HepG2 (cell line): ENCODE measurements at regions not wholly inside any gene's neighbourhood (a gene's known extent, or its start where the extent isn't known, plus 50 kb on each side); places are given as distances from the start of the nearest gene placed in this dataset.

Source experiments
- ATAC-seq: fragments of 200-7000 bp; cut with Tn5 transposase; 3 replicates; pipeline ENCODE4 v1.9.1; 2020; ENCODE audit warnings: mild to moderate bottlenecking, moderate library complexity
- BruUV-seq: library from RNA; stranded (reverse); fragments of 400-500 nt; replicated peaks from 2 replicates; lab custom pipeline; 2021; lab: Mats Ljungman, UMichigan
- CTCF ChIA-PET: fragments of 300-600 bp; formaldehyde crosslinking; extraction: SDS; loops from one replicate; lab custom pipeline; 2021; ENCODE audit warnings: low total read pairs, inconsistent platforms, low intra/inter-chr PET ratio; lab: Yijun Ruan, JAX
- POLR2A ChIA-PET: fragments of 350-600 bp; sonication (Branson Sonifier 250); formaldehyde crosslinking; loops from one replicate; lab custom pipeline; 2020; ENCODE audit warnings: antibody characterized with exemption, inconsistent platforms; lab: Yijun Ruan, JAX
- DNase-seq: peaks from one replicate; pipeline ENCODE4 v3.0.0-alpha.2; 2015; ENCODE audit warnings: low spot score
- FAIRE-seq: peaks from 3 replicates; lab custom pipeline; 2011; peaks lifted over from hg19 to GRCh38; lab: Jason Lieb, UNC
- H2AFZ ChIP-seq: one replicate; pipeline ENCODE4 v1.6.1; 2011; ENCODE audit warnings: low read length, inconsistent platforms
- H3K27ac ChIP-seq: fragments of 300-600 bp; 3 replicates; pipeline ENCODE4 v1.8.0; 2011; ENCODE audit warnings: mixed run types, mild to moderate bottlenecking, mixed read lengths, low read length, inconsistent platforms; ENCODE audit not compliant: insufficient read depth; ENCODE audit errors: extremely low read length
- H3K27me3 ChIP-seq, 2 experiments: fragments of 200-600 bp in 1 of 2; 2 replicates in 1 of 2; 3 replicates in 1 of 2; pipeline versions ENCODE4 v1.6.0 to v1.8.0; 2011; ENCODE audit warnings: low read length in 2 of 2, mild to moderate bottlenecking in 2 of 2, moderate library complexity in 2 of 2, inconsistent platforms in 1 of 2; ENCODE audit not compliant: insufficient read depth in 2 of 2, control insufficient read depth in 1 of 2
- H3K36me3 ChIP-seq, 2 experiments: fragments of 200-600 bp in 1 of 2; replicated peaks in 1 of 2; 2 replicates in 1 of 2; 3 replicates in 1 of 2; pipeline versions ENCODE4 v1.5.1 to v1.8.0; 2011; ENCODE audit warnings: low read length in 2 of 2, inconsistent platforms in 1 of 2; ENCODE audit not compliant: insufficient read depth in 2 of 2, control insufficient read depth in 1 of 2
- H3K4me1 ChIP-seq: 2 replicates; pipeline ENCODE4 v1.5.1; 2012; ENCODE audit warnings: low read length, inconsistent platforms; ENCODE audit not compliant: insufficient read depth
- H3K4me2 ChIP-seq: 2 replicates; pipeline ENCODE4 v1.6.0; 2011; ENCODE audit warnings: low read depth, low read length, inconsistent platforms
- H3K4me3 ChIP-seq, 3 experiments: fragments of 200-600 bp in 1 of 3; sonication (generic), shearing (Covaris generic) in 1 of 3; replicated peaks in 1 of 3; 2 replicates each; pipeline ENCODE4 v1.5.1; 2011 to 2016; ENCODE audit warnings: low read length in 3 of 3, inconsistent platforms in 2 of 3, low read depth in 2 of 3, mild to moderate bottlenecking in 2 of 3, control low read depth in 1 of 3, mixed read lengths in 1 of 3; ENCODE audit not compliant: insufficient read depth in 1 of 3
- H3K79me2 ChIP-seq: one replicate; pipeline ENCODE4 v1.6.1; 2011; ENCODE audit warnings: low read length, inconsistent platforms; ENCODE audit not compliant: insufficient read depth
- H3K9ac ChIP-seq: 2 replicates; pipeline ENCODE4 v1.6.0; 2011; ENCODE audit warnings: mild to moderate bottlenecking, low read depth, low read length, inconsistent platforms; ENCODE audit not compliant: insufficient read depth
- H3K9me3 ChIP-seq: 2 replicates; pipeline ENCODE4 v1.5.1; 2012; ENCODE audit warnings: mild to moderate bottlenecking, low read length
- H4K20me1 ChIP-seq: 2 replicates; pipeline ENCODE4 v1.6.0; 2011; ENCODE audit warnings: inconsistent platforms, mild to moderate bottlenecking, low read length, moderate library complexity; ENCODE audit not compliant: insufficient read depth
- ARNT2 ChIP-seq: sonication (generic); formaldehyde crosslinking; IDR thresholded peaks from 2 replicates; pipeline ENCODE4 v1.8.0; 2022; ENCODE audit warnings: mild to moderate bottlenecking, low read depth, missing genetic modification reagents, moderate library complexity
- BRD4 ChIP-seq: sonication (generic); formaldehyde crosslinking; IDR thresholded peaks from 2 replicates; pipeline ENCODE4 v1.4.0; 2020; ENCODE audit warnings: missing genetic modification reagents
- ERF ChIP-seq: IDR thresholded peaks from 2 replicates; pipeline ENCODE4 v1.6.1; 2018; ENCODE audit warnings: missing biosample characterization, missing genetic modification reagents
- PAX8 ChIP-seq: sonication (generic); formaldehyde crosslinking; IDR thresholded peaks from 2 replicates; pipeline ENCODE4 v1.8.0; 2022; ENCODE audit warnings: mild to moderate bottlenecking, missing genetic modification reagents, borderline replicate concordance
- PCBP2 ChIP-seq: fragments of 200-400 bp; formaldehyde crosslinking; optimal IDR thresholded peaks from 2 replicates; pipeline ENCODE3; 2018; ENCODE audit warnings: low read length, low read depth; ENCODE audit not compliant: poor library complexity, severe bottlenecking
- RARG ChIP-seq: sonication (generic); formaldehyde crosslinking; IDR thresholded peaks from 2 replicates; pipeline ENCODE4 v1.4.0; 2020; ENCODE audit warnings: low read depth, mild to moderate bottlenecking, missing genetic modification reagents
- THAP7 ChIP-seq: sonication (generic); formaldehyde crosslinking; IDR thresholded peaks from 2 replicates; pipeline ENCODE4 v1.8.1; 2023; ENCODE audit warnings: mild to moderate bottlenecking, missing genetic modification reagents
- ZNF18 ChIP-seq: sonication (generic); formaldehyde crosslinking; IDR thresholded peaks from 2 replicates; pipeline ENCODE4 v1.8.0; 2022; ENCODE audit warnings: mild to moderate bottlenecking, missing genetic modification reagents; ENCODE audit not compliant: insufficient replicate concordance
- ZNF644 ChIP-seq: IDR thresholded peaks from 2 replicates; pipeline ENCODE4 v1.6.1; 2016; ENCODE audit warnings: low read depth
- ZNF766 ChIP-seq: sonication (generic); formaldehyde crosslinking; IDR thresholded peaks from 2 replicates; pipeline ENCODE4 v1.5.0; 2020; ENCODE audit warnings: missing genetic modification reagents, borderline replicate concordance
- WGBS: methylation state at CpG from one replicate; pipeline ENCODE4 v1.1.6; 2017; ENCODE audit warnings: low lambda C conversion rate; 5-methylcytosine and 5-hydroxymethylcytosine counted together
- in situ Hi-C: cut with HindIII; loops from 2 replicates; pipeline ENCODE4 v1.10.0; 2017; ENCODE audit warnings: low pct_unique_long_range_greater_than_20kb; ENCODE audit not compliant: extremely low pct_ligation_motif_present
- intact Hi-C: fragments of 100-400 bp; cut with micrococcal nuclease; formaldehyde crosslinking; loops from one replicate; pipeline ENCODE4 v1.10.0; 2022; ENCODE audit not compliant: unreplicated experiment

GRCh38 chr1:189522441-189522840, 955.2 kb downstream of the BRINP3 start (continued):
- TF ChIP-seq ZNF18 (CRISPR knock-in tag), result no peak
- TF ChIP-seq ERF (CRISPR knock-in tag), result no peak

DNA sequence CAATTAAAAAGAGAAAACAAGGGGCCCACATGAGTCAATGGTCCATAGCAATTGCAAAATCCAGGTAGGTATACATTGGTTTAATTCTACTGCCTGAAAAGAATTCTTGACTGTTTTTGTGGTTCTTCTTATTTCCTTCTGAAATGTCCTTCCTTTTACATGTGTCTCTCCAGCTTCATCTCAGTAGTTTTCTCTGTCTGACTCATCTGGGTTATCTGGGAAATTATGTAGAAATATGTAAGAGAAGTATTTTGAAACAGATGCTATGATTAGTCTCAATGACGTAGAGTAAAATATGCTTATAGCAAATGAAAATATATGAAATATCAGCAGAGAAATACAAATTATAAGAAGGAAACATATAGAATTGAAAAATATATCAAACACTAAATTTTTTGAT, 953.2 kb downstream of the BRINP3 start:
- Histone ChIP-seq H2AFZ (no peak overlapping the region), H3K4me3 (no peak overlapping the region), H4K20me1 (no peaks in the 10 kb centered on the region), H3K9ac (no peak overlapping the region), H3K27ac (no peak overlapping the region), H3K27me3 (no peaks in the 10 kb centered on the region; a peak in 1 of 5 replicates), H3K9me3 (no peaks in the 10 kb centered on the region), H3K4me2 (no peak overlapping the region), H3K79me2 (no peaks in the 10 kb centered on the region), H3K36me3 (no peaks in the 10 kb centered on the region), H3K4me1 (no peaks in the 10 kb centered on the region)
- WGBS, result 4% methylated on average over 1 of the region's 1 CpG
- ChIA-PET POLR2A (no interaction called here), CTCF (no interaction called here)
- no peak for FAIRE-seq
- BruUV-seq, result no TSS peak
- no peak for DNase-seq
- TF ChIP-seq RARG (no peak), ZNF766 (no peak)
- ATAC-seq, result no peak
- intact Hi-C loops, result no loop called here
- in situ Hi-C loops, result no loop called here

DNA sequence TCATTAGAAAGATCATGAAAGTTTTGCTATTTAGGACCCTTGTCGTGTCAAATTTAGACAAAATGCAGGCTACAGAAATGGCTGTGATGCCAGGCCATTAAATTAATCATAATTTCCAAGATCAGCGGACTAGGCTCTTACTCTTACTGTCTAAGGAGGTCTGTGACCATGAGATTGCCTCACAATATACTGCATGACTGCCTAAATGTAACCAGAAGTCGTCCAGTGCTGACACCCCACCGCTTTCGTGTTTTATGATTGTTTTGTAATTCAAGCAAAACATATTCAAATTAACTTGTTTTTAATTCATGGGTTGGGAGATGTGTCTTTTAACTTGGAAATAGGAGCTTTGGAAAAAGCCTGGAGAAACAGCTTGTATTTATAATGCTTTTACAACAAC, 947.5 kb downstream of the BRINP3 start:
- Histone ChIP-seq H3K79me2 (no peaks in the 10 kb centered on the region), H3K36me3 (no peaks in the 10 kb centered on the region), H3K4me3 (no peak overlapping the region), H3K9me3 (no peaks in the 10 kb centered on the region), H3K27me3 (no peaks in the 10 kb centered on the region), H3K27ac (no peak overlapping the region), H2AFZ (no peak overlapping the region), H4K20me1 (no peaks in the 10 kb centered on the region), H3K9ac (no peak overlapping the region), H3K4me1 (no peaks in the 10 kb centered on the region), H3K4me2 (no peak overlapping the region)
- intact Hi-C loops (no loop called here), in situ Hi-C loops (no loop called here)
- BruUV-seq, result no TSS peak
- ATAC-seq, result no peak
- ChIA-PET CTCF (no interaction called here), POLR2A (no interaction called here)
- DNase-seq, result no peak
- no peak for FAIRE-seq
- no peak for TF ChIP-seq PCBP2
- no peak for TF ChIP-seq ARNT2
- no peak for TF ChIP-seq ZNF644
- TF ChIP-seq BRD4 (CRISPR knock-in tag), result no peak
- no peak for TF ChIP-seq PAX8 (CRISPR knock-in tag)
- TF ChIP-seq THAP7 (CRISPR knock-in tag), result no peak
- WGBS, result 15% methylated on average over 5 of the region's 5 CpGs
